LNCaP clone FGC (cell line): ENCODE measurements at regions not wholly inside any gene's neighbourhood (a gene's known extent, or its start where the extent isn't known, plus 50 kb on each side); places are given as distances from the start of the nearest gene placed in this dataset.
A peak's percentile ranks its signal among the peaks of the same experiment; 100 is the strongest.

Experiments used
- DNase-seq: peaks from one replicate; pipeline ENCODE4 v3.0.0-alpha.2; 2011; ENCODE audit warnings: low read depth
- H3K4me3 ChIP-seq: 2 replicates; pipeline ENCODE4 v1.5.1; 2011; ENCODE audit warnings: mild to moderate bottlenecking, low read depth, low read length, control low read depth
- TF ChIP-seq, protein P1 (sequence below): IDR thresholded peaks from 2 replicates; pipeline ENCODE4 v1.5.1; 2012; ENCODE audit warnings: mild to moderate bottlenecking; ENCODE audit not compliant: control insufficient read depth, insufficient read depth; ENCODE audit errors: extremely low read depth

DNA sequence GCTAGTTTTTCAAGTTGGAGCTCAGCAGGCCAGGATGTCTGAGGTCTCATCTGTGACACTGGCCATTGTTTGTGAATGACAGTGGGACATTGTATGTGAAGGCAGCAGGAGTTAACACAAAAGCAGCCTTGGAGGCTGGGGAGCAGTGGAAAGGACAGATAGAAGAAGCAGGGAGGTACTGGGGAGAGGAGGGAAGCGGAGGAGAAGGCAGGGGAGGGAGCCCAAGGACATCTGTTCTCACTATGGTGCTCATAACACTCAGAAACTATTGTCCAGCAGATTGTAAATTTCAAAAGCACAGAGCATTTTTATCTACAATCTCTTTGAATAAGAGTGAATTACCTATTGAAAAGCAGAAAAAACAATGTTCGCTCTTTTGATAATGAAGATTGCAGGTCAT, 253.6 kb upstream of the DIPK2B start:
- TF ChIP-seq, protein P1, sequence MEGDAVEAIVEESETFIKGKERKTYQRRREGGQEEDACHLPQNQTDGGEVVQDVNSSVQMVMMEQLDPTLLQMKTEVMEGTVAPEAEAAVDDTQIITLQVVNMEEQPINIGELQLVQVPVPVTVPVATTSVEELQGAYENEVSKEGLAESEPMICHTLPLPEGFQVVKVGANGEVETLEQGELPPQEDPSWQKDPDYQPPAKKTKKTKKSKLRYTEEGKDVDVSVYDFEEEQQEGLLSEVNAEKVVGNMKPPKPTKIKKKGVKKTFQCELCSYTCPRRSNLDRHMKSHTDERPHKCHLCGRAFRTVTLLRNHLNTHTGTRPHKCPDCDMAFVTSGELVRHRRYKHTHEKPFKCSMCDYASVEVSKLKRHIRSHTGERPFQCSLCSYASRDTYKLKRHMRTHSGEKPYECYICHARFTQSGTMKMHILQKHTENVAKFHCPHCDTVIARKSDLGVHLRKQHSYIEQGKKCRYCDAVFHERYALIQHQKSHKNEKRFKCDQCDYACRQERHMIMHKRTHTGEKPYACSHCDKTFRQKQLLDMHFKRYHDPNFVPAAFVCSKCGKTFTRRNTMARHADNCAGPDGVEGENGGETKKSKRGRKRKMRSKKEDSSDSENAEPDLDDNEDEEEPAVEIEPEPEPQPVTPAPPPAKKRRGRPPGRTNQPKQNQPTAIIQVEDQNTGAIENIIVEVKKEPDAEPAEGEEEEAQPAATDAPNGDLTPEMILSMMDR: no peak
- DNase-seq: no peak
- no peak overlapping the region for H3K4me3 ChIP-seq

- TF ChIP-seq, protein P1: no peak
- no peak overlapping the region for H3K4me3 ChIP-seq
- DNase-seq: peak; percentile 26
Observed at GRCh38 chrX:45449982-45450381, 249.3 kb upstream of the DIPK2B start.

- DNase-seq: no peak
- H3K4me3 ChIP-seq: no peak overlapping the region
- TF ChIP-seq, protein P1: no peak
Observed at GRCh38 chrX:45447995-45448394, 247.3 kb upstream of the DIPK2B start.

- no peak overlapping the region for H3K4me3 ChIP-seq
- TF ChIP-seq, protein P1: no peak
- DNase-seq: no peak
Observed at GRCh38 chrX:45447331-45447730, 246.7 kb upstream of the DIPK2B start.

- H3K4me3 ChIP-seq: no peak overlapping the region
- TF ChIP-seq, protein P1: no peak
- DNase-seq: no peak
Observed at GRCh38 chrX:45445745-45446412, 245.2 kb upstream of the DIPK2B start.

- DNase-seq: no peak
- TF ChIP-seq, protein P1: no peak
- H3K4me3 ChIP-seq: no peak overlapping the region
Observed at GRCh38 chrX:45437186-45437585, 236.5 kb upstream of the DIPK2B start.

- no peak overlapping the region for H3K4me3 ChIP-seq
- DNase-seq: no peak
- TF ChIP-seq, protein P1: no peak
Observed at GRCh38 chrX:45435481-45435880, 234.8 kb upstream of the DIPK2B start.
